ENCODE measurements at regions not wholly inside any gene's neighbourhood (a gene's known extent, or its start where the extent isn't known, plus 50 kb on each side); places are given as distances from the start of the nearest gene placed in this dataset.

GRCh38 chr1:234866007-234866866 lies 256.3 kb upstream of the IRF2BP2 start:
- TF ChIP-seq CTCF (IDR thresholded peaks at IDR 0.05; ENCODE audit: low read length) (no peak), EZH2 (IDR thresholded peaks at IDR 0.05; ENCODE audit: borderline replicate concordance, low read length) (no peak)
